ENCODE measurements at regions not wholly inside any gene's neighbourhood (a gene's known extent, or its start where the extent isn't known, plus 50 kb on each side); places are given as distances from the start of the nearest gene placed in this dataset.

DNA sequence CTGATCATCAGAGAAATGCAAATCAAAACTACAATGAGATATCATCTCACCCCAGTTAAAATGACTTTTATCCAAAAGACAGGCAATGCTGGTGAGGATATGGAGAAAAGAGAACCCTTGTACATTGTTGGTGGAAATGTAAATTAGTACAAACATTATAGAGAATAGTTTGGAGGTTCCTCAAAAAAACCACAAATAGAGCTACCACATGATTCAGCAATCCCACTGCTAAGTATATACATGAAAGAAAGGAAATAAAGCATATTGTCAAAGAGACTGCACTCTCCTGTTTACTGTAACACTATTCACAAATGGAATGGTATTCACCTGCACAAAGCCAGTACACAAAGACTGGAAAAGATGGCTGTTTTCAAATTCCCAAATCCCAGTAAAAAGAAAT is 1233.7 kb downstream of the PCDH17 start:
- no peak for TF ChIP-seq RARB (CRISPR knock-in tag; IDR thresholded peaks at IDR 0.05)
- no peak for TF ChIP-seq ZNF70 (CRISPR knock-in tag; IDR thresholded peaks at IDR 0.05)
- TF ChIP-seq, protein P1, sequence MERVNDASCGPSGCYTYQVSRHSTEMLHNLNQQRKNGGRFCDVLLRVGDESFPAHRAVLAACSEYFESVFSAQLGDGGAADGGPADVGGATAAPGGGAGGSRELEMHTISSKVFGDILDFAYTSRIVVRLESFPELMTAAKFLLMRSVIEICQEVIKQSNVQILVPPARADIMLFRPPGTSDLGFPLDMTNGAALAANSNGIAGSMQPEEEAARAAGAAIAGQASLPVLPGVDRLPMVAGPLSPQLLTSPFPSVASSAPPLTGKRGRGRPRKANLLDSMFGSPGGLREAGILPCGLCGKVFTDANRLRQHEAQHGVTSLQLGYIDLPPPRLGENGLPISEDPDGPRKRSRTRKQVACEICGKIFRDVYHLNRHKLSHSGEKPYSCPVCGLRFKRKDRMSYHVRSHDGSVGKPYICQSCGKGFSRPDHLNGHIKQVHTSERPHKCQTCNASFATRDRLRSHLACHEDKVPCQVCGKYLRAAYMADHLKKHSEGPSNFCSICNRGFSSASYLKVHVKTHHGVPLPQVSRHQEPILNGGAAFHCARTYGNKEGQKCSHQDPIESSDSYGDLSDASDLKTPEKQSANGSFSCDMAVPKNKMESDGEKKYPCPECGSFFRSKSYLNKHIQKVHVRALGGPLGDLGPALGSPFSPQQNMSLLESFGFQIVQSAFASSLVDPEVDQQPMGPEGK (CRISPR knock-in tag; IDR thresholded peaks at IDR 0.05; ENCODE audit: borderline replicate concordance), result no peak
- TF ChIP-seq ZNF565 (CRISPR knock-in tag; conservative IDR thresholded peaks at IDR 0.05; ENCODE audit: low read depth), result no peak
- TF ChIP-seq, protein P2, sequence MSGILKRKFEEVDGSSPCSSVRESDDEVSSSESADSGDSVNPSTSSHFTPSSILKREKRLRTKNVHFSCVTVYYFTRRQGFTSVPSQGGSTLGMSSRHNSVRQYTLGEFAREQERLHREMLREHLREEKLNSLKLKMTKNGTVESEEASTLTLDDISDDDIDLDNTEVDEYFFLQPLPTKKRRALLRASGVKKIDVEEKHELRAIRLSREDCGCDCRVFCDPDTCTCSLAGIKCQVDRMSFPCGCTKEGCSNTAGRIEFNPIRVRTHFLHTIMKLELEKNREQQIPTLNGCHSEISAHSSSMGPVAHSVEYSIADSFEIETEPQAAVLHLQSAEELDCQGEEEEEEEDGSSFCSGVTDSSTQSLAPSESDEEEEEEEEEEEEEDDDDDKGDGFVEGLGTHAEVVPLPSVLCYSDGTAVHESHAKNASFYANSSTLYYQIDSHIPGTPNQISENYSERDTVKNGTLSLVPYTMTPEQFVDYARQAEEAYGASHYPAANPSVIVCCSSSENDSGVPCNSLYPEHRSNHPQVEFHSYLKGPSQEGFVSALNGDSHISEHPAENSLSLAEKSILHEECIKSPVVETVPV (CRISPR knock-in tag; IDR thresholded peaks at IDR 0.05), result no peak
- TF ChIP-seq, protein P3, sequence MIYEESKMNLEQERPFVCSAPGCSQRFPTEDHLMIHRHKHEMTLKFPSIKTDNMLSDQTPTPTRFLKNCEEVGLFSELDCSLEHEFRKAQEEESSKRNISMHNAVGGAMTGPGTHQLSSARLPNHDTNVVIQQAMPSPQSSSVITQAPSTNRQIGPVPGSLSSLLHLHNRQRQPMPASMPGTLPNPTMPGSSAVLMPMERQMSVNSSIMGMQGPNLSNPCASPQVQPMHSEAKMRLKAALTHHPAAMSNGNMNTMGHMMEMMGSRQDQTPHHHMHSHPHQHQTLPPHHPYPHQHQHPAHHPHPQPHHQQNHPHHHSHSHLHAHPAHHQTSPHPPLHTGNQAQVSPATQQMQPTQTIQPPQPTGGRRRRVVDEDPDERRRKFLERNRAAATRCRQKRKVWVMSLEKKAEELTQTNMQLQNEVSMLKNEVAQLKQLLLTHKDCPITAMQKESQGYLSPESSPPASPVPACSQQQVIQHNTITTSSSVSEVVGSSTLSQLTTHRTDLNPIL (CRISPR knock-in tag; IDR thresholded peaks at IDR 0.05; ENCODE audit: low read depth), result no peak
- TF ChIP-seq ZFP30 (CRISPR knock-in tag; IDR thresholded peaks at IDR 0.05), result no peak
- TF ChIP-seq ZNF8 (CRISPR knock-in tag; IDR thresholded peaks at IDR 0.05), result no peak
- no peak for TF ChIP-seq OSR1 (CRISPR knock-in tag; IDR thresholded peaks at IDR 0.05)
- no peak for TF ChIP-seq ZC3H10 (CRISPR knock-in tag; IDR thresholded peaks at IDR 0.05)
- no peak for TF ChIP-seq ESRRG (CRISPR knock-in tag; IDR thresholded peaks at IDR 0.05)

All from SK-N-SH treated with all-trans-retinoic acid at 6 μM for 48 hours (cell line).